ENCODE measurements at regions not wholly inside any gene's neighbourhood (a gene's known extent, or its start where the extent isn't known, plus 50 kb on each side); places are given as distances from the start of the nearest gene placed in this dataset.

DNA sequence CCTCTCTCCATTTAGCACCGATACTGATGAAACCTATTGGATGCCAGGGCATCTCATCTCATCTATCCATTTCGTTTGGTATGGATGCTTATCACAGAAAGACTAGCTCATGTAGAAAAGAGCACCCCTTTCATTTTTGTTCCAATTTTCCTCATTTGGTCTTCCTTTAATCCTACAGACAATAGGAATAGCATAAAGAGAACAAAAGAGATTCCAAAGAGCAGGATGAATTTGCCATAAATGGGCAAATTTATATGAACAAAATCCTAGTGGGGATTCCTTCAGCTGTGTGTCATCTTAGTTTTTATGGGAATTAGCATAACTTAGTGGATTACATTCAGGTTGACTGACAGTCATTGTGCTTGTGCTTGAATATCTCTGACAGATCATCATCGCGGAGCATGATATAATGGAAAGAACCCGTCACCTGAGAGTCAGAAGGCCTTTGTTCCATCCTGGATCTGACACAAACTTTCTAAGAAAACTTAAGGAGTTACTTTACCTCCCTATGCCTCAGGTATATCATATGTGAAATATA is 777.5 kb upstream of the ADGRL2 start:
- in situ Hi-C loops (cut with MboI; ENCODE audit: low pct_unique_long_range_greater_than_20kb, low sequenced_read_pairs, unreplicated experiment), result no loop called here
- DNase-seq (ENCODE audit: low spot score), result no peak
- no peak for TF ChIP-seq CTCF (IDR thresholded peaks at IDR 0.05; ENCODE audit: extremely low read depth, insufficient read depth, missing control alignments)

- TF ChIP-seq CTCF (IDR thresholded peaks at IDR 0.05; ENCODE audit: extremely low read depth, insufficient read depth, missing control alignments), result no peak
- DNase-seq (ENCODE audit: low spot score), result no peak
- in situ Hi-C loops (cut with MboI; ENCODE audit: low pct_unique_long_range_greater_than_20kb, low sequenced_read_pairs, unreplicated experiment), result no loop called here
Measured at GRCh38 chr1:81021134-81021533, 779.6 kb upstream of the ADGRL2 start.

DNA sequence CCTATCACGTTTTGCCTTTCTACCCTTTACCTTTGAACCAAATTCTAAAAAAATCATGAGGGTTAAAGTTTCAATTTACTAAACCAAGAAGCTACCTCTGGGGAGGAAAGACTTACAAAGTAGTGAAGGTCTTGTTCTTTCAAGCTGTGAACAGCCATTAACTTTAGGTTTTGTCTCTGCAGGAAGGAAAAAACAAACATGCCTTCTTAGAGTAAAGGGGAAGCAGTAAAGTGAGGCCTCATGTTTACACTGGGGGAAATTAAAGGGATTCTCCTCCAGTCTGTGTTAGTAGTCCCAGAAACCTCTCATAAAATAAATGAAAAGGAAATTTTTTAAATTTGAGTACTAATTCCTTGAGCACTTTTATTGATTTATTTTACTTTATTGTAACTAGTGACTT is 780.2 kb upstream of the ADGRL2 start:
- no peak for TF ChIP-seq CTCF (IDR thresholded peaks at IDR 0.05; ENCODE audit: extremely low read depth, insufficient read depth, missing control alignments)
- in situ Hi-C loops (cut with MboI; ENCODE audit: low pct_unique_long_range_greater_than_20kb, low sequenced_read_pairs, unreplicated experiment), result no loop called here
- DNase-seq (ENCODE audit: low spot score), result no peak

DNA sequence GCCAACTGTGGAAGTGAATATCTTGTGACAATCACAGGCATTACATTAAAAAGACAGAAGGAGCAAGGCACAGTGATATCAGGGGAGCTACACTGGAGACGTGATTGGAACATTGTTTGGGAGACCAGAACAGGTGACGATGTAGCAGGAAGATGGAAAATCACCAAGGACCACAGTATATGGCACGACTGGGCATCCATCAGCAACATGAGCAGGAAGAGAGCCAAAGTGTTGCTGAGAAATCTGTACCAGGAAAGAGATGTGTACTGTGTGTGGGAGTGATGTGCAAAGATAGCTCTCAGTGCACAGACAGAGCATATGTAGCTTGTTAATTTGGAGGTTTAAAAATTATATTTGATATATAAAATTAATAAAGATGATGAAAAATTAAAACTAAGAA is 790.6 kb upstream of the ADGRL2 start:
- no peak for TF ChIP-seq CTCF (IDR thresholded peaks at IDR 0.05; ENCODE audit: extremely low read depth, insufficient read depth, missing control alignments)
- DNase-seq (ENCODE audit: low spot score), result no peak
- in situ Hi-C loops (cut with MboI; ENCODE audit: low pct_unique_long_range_greater_than_20kb, low sequenced_read_pairs, unreplicated experiment), result no loop called here

DNA sequence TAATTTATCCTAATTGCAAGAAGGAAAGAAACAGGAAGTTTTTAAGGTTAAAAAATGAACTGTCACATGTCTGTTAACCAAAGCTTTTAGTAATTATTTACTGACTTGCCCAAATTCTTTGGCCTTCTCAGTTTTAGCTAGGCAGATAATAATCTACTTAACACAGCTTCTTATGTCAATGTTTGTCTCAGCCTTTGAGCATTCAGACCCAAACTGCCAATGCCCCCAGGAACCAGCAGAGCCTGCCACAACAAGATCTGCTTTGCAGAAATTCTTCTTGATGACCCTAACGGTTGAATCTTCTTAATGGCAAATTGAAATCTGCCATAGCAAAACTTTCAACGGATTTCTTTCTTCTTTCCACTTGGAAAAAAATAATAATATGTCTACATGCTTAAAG is 792.4 kb upstream of the ADGRL2 start:
- in situ Hi-C loops (cut with MboI; ENCODE audit: low pct_unique_long_range_greater_than_20kb, low sequenced_read_pairs, unreplicated experiment), result no loop called here
- DNase-seq (ENCODE audit: low spot score), result no peak

DNA sequence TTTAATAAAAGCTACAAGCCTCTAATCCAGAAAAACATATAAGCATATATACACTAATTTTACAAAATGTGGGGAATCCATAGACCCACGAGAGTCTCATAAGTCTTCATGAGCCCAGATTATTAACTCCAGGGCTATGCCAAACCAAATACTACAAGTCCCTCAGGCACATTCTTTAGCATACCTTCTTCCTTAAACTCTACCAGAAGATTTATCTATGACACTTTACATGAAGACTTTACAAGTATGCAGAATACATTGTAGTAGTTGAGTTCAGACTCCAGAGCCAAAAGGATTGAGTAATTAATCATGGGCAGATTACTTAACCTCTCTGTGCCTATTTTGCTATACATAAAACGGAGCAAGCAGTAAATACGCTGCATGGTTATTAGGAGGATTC is 793.7 kb upstream of the ADGRL2 start:
- in situ Hi-C loops (cut with MboI; ENCODE audit: low pct_unique_long_range_greater_than_20kb, low sequenced_read_pairs, unreplicated experiment), result no loop called here
- TF ChIP-seq CTCF (IDR thresholded peaks at IDR 0.05; ENCODE audit: extremely low read depth, insufficient read depth, missing control alignments), result no peak
- no peak for DNase-seq (ENCODE audit: low spot score)

More for the DNA sequence above, 792.4 kb upstream of the ADGRL2 start:
- no peak for TF ChIP-seq CTCF (IDR thresholded peaks at IDR 0.05; ENCODE audit: extremely low read depth, insufficient read depth, missing control alignments)

DNA sequence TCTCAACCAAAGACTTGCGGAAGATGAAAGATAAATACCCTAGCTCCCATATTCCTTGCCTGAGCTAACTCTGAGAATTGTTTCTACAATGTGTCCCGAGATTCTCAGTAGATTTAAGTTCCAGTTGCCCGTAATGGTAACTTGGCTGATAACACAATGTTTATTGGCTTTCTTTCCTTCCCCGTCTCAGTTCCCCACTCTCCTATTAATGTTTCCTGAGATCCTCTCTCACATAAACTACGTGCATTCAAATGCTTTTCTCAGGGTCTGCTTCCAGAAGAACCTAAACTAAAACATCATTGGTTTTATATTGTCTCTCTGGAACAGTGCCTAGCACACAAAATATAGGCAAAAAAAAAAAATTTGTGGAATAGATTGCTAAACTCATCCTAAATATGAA is 794.2 kb upstream of the ADGRL2 start:
- DNase-seq (ENCODE audit: low spot score), result no peak
- in situ Hi-C loops (cut with MboI; ENCODE audit: low pct_unique_long_range_greater_than_20kb, low sequenced_read_pairs, unreplicated experiment), result no loop called here
- no peak for TF ChIP-seq CTCF (IDR thresholded peaks at IDR 0.05; ENCODE audit: extremely low read depth, insufficient read depth, missing control alignments)

Measured in GM13977 (cell line).